Mesenchymal stem cell (in vitro differentiated cells and primary cell): ENCODE measurements at regions not wholly inside any gene's neighbourhood (a gene's known extent, or its start where the extent isn't known, plus 50 kb on each side); places are given as distances from the start of the nearest gene placed in this dataset.
A peak's percentile ranks its signal among the peaks of the same experiment; 100 is the strongest.

ENCODE experiments used
- DNase-seq: peaks from one replicate; pipeline ENCODE4 v3.0.0-alpha.2; 2013
- H2AFZ ChIP-seq: one replicate; pipeline ENCODE4 v1.6.1; 2013; ENCODE audit warnings: low read depth, mild to moderate bottlenecking, control low read depth, inconsistent platforms, low read length, moderate library complexity
- H2AK5ac ChIP-seq: 2 replicates; pipeline ENCODE4 v1.6.1; 2013; ENCODE audit warnings: low read length, moderate library complexity, mild to moderate bottlenecking, inconsistent platforms; ENCODE audit not compliant: severe bottlenecking
- H2BK120ac ChIP-seq: one replicate; pipeline ENCODE4 v1.6.1; 2013; ENCODE audit warnings: low read depth, mild to moderate bottlenecking, inconsistent platforms, low read length, moderate library complexity
- H2BK12ac ChIP-seq, 2 experiments: one replicate each; pipeline ENCODE4 v1.6.1; 2013; ENCODE audit warnings: inconsistent platforms in 2 of 2, low read length in 2 of 2, mild to moderate bottlenecking in 2 of 2, moderate library complexity in 2 of 2, control low read depth in 1 of 2
- H2BK15ac ChIP-seq: one replicate; pipeline ENCODE4 v1.6.1; 2013; ENCODE audit warnings: mild to moderate bottlenecking, low read depth, inconsistent platforms; ENCODE audit not compliant: poor library complexity, severe bottlenecking
- H2BK5ac ChIP-seq: 2 replicates; pipeline ENCODE4 v1.6.1; 2013; ENCODE audit warnings: low read depth, mild to moderate bottlenecking, low read length, control low read depth, inconsistent platforms; ENCODE audit not compliant: poor library complexity, severe bottlenecking
- H3K14ac ChIP-seq, 2 experiments: one replicate each; pipeline ENCODE4 v1.6.1; 2013; ENCODE audit warnings: inconsistent platforms in 2 of 2, low read length in 2 of 2, control low read depth in 1 of 2, mild to moderate bottlenecking in 1 of 2, moderate library complexity in 1 of 2
- H3K18ac ChIP-seq, 2 experiments: one replicate each; pipeline ENCODE4 v1.6.1; 2013; ENCODE audit warnings: inconsistent platforms in 2 of 2, low read length in 2 of 2, control low read depth in 1 of 2, low read depth in 1 of 2, mild to moderate bottlenecking in 1 of 2
- H3K23ac ChIP-seq, 2 experiments: one replicate each; pipeline ENCODE4 v1.6.1; 2013; ENCODE audit warnings: inconsistent platforms in 2 of 2, low read length in 2 of 2, mild to moderate bottlenecking in 2 of 2, moderate library complexity in 2 of 2, control low read depth in 1 of 2
- H3K27ac ChIP-seq: 2 replicates; pipeline ENCODE4 v1.5.1; 2013; ENCODE audit warnings: mild to moderate bottlenecking, moderate library complexity, low read length, control low read depth, inconsistent platforms; ENCODE audit not compliant: poor library complexity, severe bottlenecking
- H3K27me3 ChIP-seq, 2 experiments: 2 replicates each; pipeline versions ENCODE4 v1.6.1 to v1.7.0; 2013; ENCODE audit warnings: low read length in 2 of 2, mild to moderate bottlenecking in 2 of 2, moderate library complexity in 2 of 2, control low read depth in 1 of 2, inconsistent platforms in 1 of 2; ENCODE audit not compliant: control insufficient read depth in 1 of 2, insufficient read depth in 1 of 2
- H3K36me3 ChIP-seq, 2 experiments: 2 replicates each; pipeline versions ENCODE4 v1.6.1 to v1.7.0; 2013; ENCODE audit warnings: low read length in 2 of 2, control low read depth in 1 of 2, inconsistent platforms in 1 of 2, low read depth in 1 of 2, mild to moderate bottlenecking in 1 of 2; ENCODE audit not compliant: insufficient read depth in 2 of 2, control insufficient read depth in 1 of 2
- H3K4ac ChIP-seq, 2 experiments: one replicate each; pipeline ENCODE4 v1.6.1; 2013; ENCODE audit warnings: inconsistent platforms in 2 of 2, low read length in 2 of 2, mild to moderate bottlenecking in 2 of 2, moderate library complexity in 2 of 2, control low read depth in 1 of 2, low read depth in 1 of 2
- H3K4me1 ChIP-seq: 2 replicates; pipeline ENCODE4 v1.6.1; 2013; ENCODE audit warnings: low read depth, low read length, control low read depth; ENCODE audit not compliant: control insufficient read depth, insufficient read depth
- H3K4me2 ChIP-seq: 2 replicates; pipeline ENCODE4 v1.6.1; 2013; ENCODE audit warnings: low read length, mild to moderate bottlenecking, inconsistent platforms; ENCODE audit not compliant: poor library complexity, severe bottlenecking
- H3K4me3 ChIP-seq, 2 experiments: 2 replicates each; pipeline versions ENCODE4 v1.5.1 to v1.7.0; 2013; ENCODE audit warnings: low read length in 2 of 2, mild to moderate bottlenecking in 2 of 2, control low read depth in 1 of 2, low read depth in 1 of 2; ENCODE audit not compliant: insufficient read depth in 1 of 2
- H3K79me1 ChIP-seq: replicated peaks from 2 replicates; pipeline ENCODE4 v1.6.1; 2013; ENCODE audit warnings: mild to moderate bottlenecking, control low read depth, low read length, inconsistent platforms; ENCODE audit not compliant: poor library complexity, severe bottlenecking
- H3K9ac ChIP-seq: 2 replicates; pipeline ENCODE4 v1.7.0; 2013; ENCODE audit warnings: mild to moderate bottlenecking, low read length, moderate library complexity
- H3K9me3 ChIP-seq: 2 replicates; pipeline ENCODE4 v1.7.0; 2013; ENCODE audit warnings: mild to moderate bottlenecking, low read length; ENCODE audit not compliant: control insufficient read depth
- H4K8ac ChIP-seq: one replicate; pipeline ENCODE4 v1.6.1; 2013; ENCODE audit warnings: inconsistent platforms, mild to moderate bottlenecking, low read length, moderate library complexity
- H4K91ac ChIP-seq: one replicate; pipeline ENCODE4 v1.6.1; 2013; ENCODE audit warnings: mild to moderate bottlenecking, low read length, inconsistent platforms
- WGBS: methylation state at CpG from one replicate; pipeline ENCODE4 v1.1.7; 2013; ENCODE audit warnings: mixed read lengths; 5-methylcytosine and 5-hydroxymethylcytosine counted together

- Histone ChIP-seq H3K36me3 (no peaks in the 10 kb centered on the region), H2AFZ (no peak overlapping the region), H3K4me2 (no peak overlapping the region), H2AK5ac (no peak overlapping the region), H3K9me3 (peaks cover 13% of the 10 kb centered on the region), H2BK12ac (no peak overlapping the region), H2BK15ac (no peak overlapping the region), H3K27ac (no peak overlapping the region), H2BK120ac (no peak overlapping the region), H2BK5ac (no peak overlapping the region), H3K79me1 (no peaks in the 10 kb centered on the region), H3K9ac (no peak overlapping the region), H3K4ac (no peak overlapping the region), H3K4me1 (no peaks in the 10 kb centered on the region), H4K91ac (no peak overlapping the region), H3K23ac (no peak overlapping the region), H3K27me3 (no peaks in the 10 kb centered on the region), H3K14ac (no peak overlapping the region), H3K4me3 (no peak overlapping the region), H4K8ac (no peak overlapping the region), H3K18ac (no peak overlapping the region)
- 89% methylated on average over 3 of the region's 3 CpGs for WGBS
- no peak for DNase-seq
Measured at GRCh38 chr1:239056940-239057339, 329.4 kb upstream of the CHRM3 start.

GRCh38 chr1:239053279-239053678 is 333.1 kb upstream of the CHRM3 start:
- WGBS, result 64% methylated on average over 3 of the region's 3 CpGs
- no peak overlapping the region for H3K27ac ChIP-seq
- H4K8ac ChIP-seq, result no peak overlapping the region
- H3K36me3 ChIP-seq, result no peaks in the 10 kb centered on the region
- H3K4me3 ChIP-seq, result no peak overlapping the region
- no peak overlapping the region for H3K18ac ChIP-seq
- no peak overlapping the region for H2BK5ac ChIP-seq
- DNase-seq, result no peak
- peaks cover 21% of the 10 kb centered on the region for H3K9me3 ChIP-seq
- no peak overlapping the region for H4K91ac ChIP-seq
- H3K4me2 ChIP-seq, result no peak overlapping the region
- H3K14ac ChIP-seq, result no peak overlapping the region
- H3K27me3 ChIP-seq, result no peaks in the 10 kb centered on the region
- no peak overlapping the region for H2AK5ac ChIP-seq
- no peak overlapping the region for H3K4ac ChIP-seq
- no peak overlapping the region for H2AFZ ChIP-seq
- no peak overlapping the region for H3K9ac ChIP-seq
- no peaks in the 10 kb centered on the region for H3K79me1 ChIP-seq
- no peaks in the 10 kb centered on the region for H3K4me1 ChIP-seq
- no peak overlapping the region for H3K23ac ChIP-seq
- H2BK120ac ChIP-seq, result no peak overlapping the region
- H2BK15ac ChIP-seq, result no peak overlapping the region
- H2BK12ac ChIP-seq, result no peak overlapping the region

GRCh38 chr1:239049571-239049970 is 336.8 kb upstream of the CHRM3 start:
- Histone ChIP-seq H3K4me1 (no peaks in the 10 kb centered on the region), H3K4me3 (no peak overlapping the region), H3K4me2 (no peak overlapping the region), H3K14ac (no peak overlapping the region), H3K27ac (no peak overlapping the region), H2AFZ (no peak overlapping the region), H2BK120ac (no peak overlapping the region), H3K23ac (no peak overlapping the region), H3K4ac (no peak overlapping the region), H2AK5ac (no peak overlapping the region), H2BK12ac (no peak overlapping the region), H3K9ac (no peak overlapping the region), H3K27me3 (no peaks in the 10 kb centered on the region), H4K91ac (no peak overlapping the region), H3K18ac (no peak overlapping the region), H3K9me3 (peaks cover 15% of the 10 kb centered on the region), H3K36me3 (no peaks in the 10 kb centered on the region), H3K79me1 (no peaks in the 10 kb centered on the region), H4K8ac (no peak overlapping the region), H2BK5ac (no peak overlapping the region), H2BK15ac (no peak overlapping the region)
- DNase-seq, result no peak

- H2BK12ac ChIP-seq, result no peak overlapping the region
- H3K36me3 ChIP-seq, result no peaks in the 10 kb centered on the region
- no peak overlapping the region for H3K4me3 ChIP-seq
- H2BK5ac ChIP-seq, result no peak overlapping the region
- no peaks in the 10 kb centered on the region for H3K4me1 ChIP-seq
- H2AK5ac ChIP-seq, result no peak overlapping the region
- no peak overlapping the region for H3K27ac ChIP-seq
- no peak overlapping the region for H3K4me2 ChIP-seq
- H2BK120ac ChIP-seq, result no peak overlapping the region
- H2BK15ac ChIP-seq, result no peak overlapping the region
- H3K23ac ChIP-seq, result no peak overlapping the region
- H3K79me1 ChIP-seq, result no peaks in the 10 kb centered on the region
- no peaks in the 10 kb centered on the region for H3K27me3 ChIP-seq
- no peak overlapping the region for H3K18ac ChIP-seq
- 56% methylated on average over 2 of the region's 3 CpGs for WGBS
- no peak overlapping the region for H3K9ac ChIP-seq
- no peak for DNase-seq
- peak overlapping the region; percentile 39 for H4K91ac ChIP-seq
- H4K8ac ChIP-seq, result no peak overlapping the region
- no peak overlapping the region for H2AFZ ChIP-seq
- H3K9me3 ChIP-seq, result peaks cover 15% of the 10 kb centered on the region
- no peak overlapping the region for H3K14ac ChIP-seq
- no peak overlapping the region for H3K4ac ChIP-seq
Measured at GRCh38 chr1:239044829-239045228, 341.5 kb upstream of the CHRM3 start.
